HTR-8/SVneo (cell line): ENCODE measurements at regions not wholly inside any gene's neighbourhood (a gene's known extent, or its start where the extent isn't known, plus 50 kb on each side); places are given as distances from the start of the nearest gene placed in this dataset.

Experiments used
- DNase-seq: peaks from one replicate; pipeline ENCODE4 v3.0.0; 2011; ENCODE audit warnings: low spot score, mixed read lengths; ENCODE audit not compliant: insufficient read length
- FAIRE-seq: peaks from 2 replicates; lab custom pipeline; 2011; peaks lifted over from hg19 to GRCh38; lab: Jason Lieb, UNC

GRCh38 chr5:145307866-145308382, 527.2 kb downstream of the PRELID2 start:
- DNase-seq (no peak), FAIRE-seq (no peak)

- no peak for DNase-seq
- FAIRE-seq: no peak
Measured at GRCh38 chr5:145295236-145295835, 539.8 kb downstream of the PRELID2 start.

- FAIRE-seq (no peak), DNase-seq (no peak)
Measured at GRCh38 chr5:145294331-145294730, 540.8 kb downstream of the PRELID2 start.

GRCh38 chr5:145293716-145294115, 541.4 kb downstream of the PRELID2 start:
- FAIRE-seq (no peak), DNase-seq (no peak)

- no peak for DNase-seq
- no peak for FAIRE-seq
Measured at GRCh38 chr5:145292278-145292677, 542.9 kb downstream of the PRELID2 start.

- DNase-seq (no peak), FAIRE-seq (no peak)
Measured at GRCh38 chr5:145283141-145283810, 551.9 kb downstream of the PRELID2 start.

GRCh38 chr5:145280806-145281205, 554.3 kb downstream of the PRELID2 start:
- no peak for DNase-seq

GRCh38 chr5:145280214-145280613, 554.9 kb downstream of the PRELID2 start:
- FAIRE-seq (no peak), DNase-seq (no peak)

More at GRCh38 chr5:145280806-145281205, 554.3 kb downstream of the PRELID2 start:
- no peak for FAIRE-seq

GRCh38 chr5:145260670-145261069, 574.5 kb downstream of the PRELID2 start:
- DNase-seq (no peak), FAIRE-seq (no peak)

- FAIRE-seq (no peak), DNase-seq (no peak)
Measured at GRCh38 chr5:145247745-145248040, 587.4 kb downstream of the PRELID2 start.

GRCh38 chr5:145246961-145247744, 588.0 kb downstream of the PRELID2 start:
- FAIRE-seq (no peak), DNase-seq (peak; percentile 8)

GRCh38 chr5:145246379-145246778, 588.8 kb downstream of the PRELID2 start:
- no peak for FAIRE-seq

GRCh38 chr5:145245354-145245753, 589.8 kb downstream of the PRELID2 start:
- DNase-seq (no peak), FAIRE-seq (no peak)

More at GRCh38 chr5:145246379-145246778, 588.8 kb downstream of the PRELID2 start:
- DNase-seq: no peak

- FAIRE-seq (no peak), DNase-seq (peak; percentile 20)
Measured at GRCh38 chr5:145244788-145245187, 590.4 kb downstream of the PRELID2 start.

- no peak for FAIRE-seq
Measured at GRCh38 chr5:145244251-145244650, 590.9 kb downstream of the PRELID2 start.

GRCh38 chr5:145243016-145243415, 592.1 kb downstream of the PRELID2 start:
- FAIRE-seq (no peak), DNase-seq (no peak)

More at GRCh38 chr5:145244251-145244650, 590.9 kb downstream of the PRELID2 start:
- no peak for DNase-seq

- DNase-seq (no peak), FAIRE-seq (no peak)
Measured at GRCh38 chr5:145242551-145242950, 592.6 kb downstream of the PRELID2 start.

- DNase-seq (peak; percentile 10), FAIRE-seq (no peak)
Measured at GRCh38 chr5:145237843-145238242, 597.3 kb downstream of the PRELID2 start.

GRCh38 chr5:145236983-145237382, 598.2 kb downstream of the PRELID2 start:
- no peak for FAIRE-seq
- DNase-seq: no peak

GRCh38 chr5:145236127-145236526, 599.0 kb downstream of the PRELID2 start:
- DNase-seq (no peak), FAIRE-seq (no peak)

- DNase-seq (no peak), FAIRE-seq (no peak)
Measured at GRCh38 chr5:145233461-145233860, 601.7 kb downstream of the PRELID2 start.
